Esophagus muscularis mucosa (tissue), 4 donors: ENCODE measurements at regions not wholly inside any gene's neighbourhood (a gene's known extent, or its start where the extent isn't known, plus 50 kb on each side); places are given as distances from the start of the nearest gene placed in this dataset.

Experiments
- DNase-seq: peaks from one replicate; pipeline ENCODE4 v3.0.0-alpha.2; 2017; ENCODE audit errors: extremely low spot score
- H3K27ac ChIP-seq, 4 donors: fragments of 200-600 bp; sonication (generic); replicated peaks in 1 of 4; 1 replicate in 3 of 4; 2 replicates in 1 of 4; pipeline ENCODE4 v1.5.1; 2016 to 2019; ENCODE audit warnings: mild to moderate bottlenecking in 1 of 4
- H3K27me3 ChIP-seq, 4 donors: fragments of 200-600 bp; sonication (generic); one replicate each; pipeline versions ENCODE4 v1.5.1 to v1.6.0; 2016 to 2019
- H3K36me3 ChIP-seq, 4 donors: fragments of 200-600 bp; sonication (generic); one replicate each; pipeline ENCODE4 v1.5.1; 2016 to 2019
- H3K4me1 ChIP-seq, 4 donors: fragments of 200-600 bp; sonication (generic); one replicate each; pipeline ENCODE4 v1.5.1; 2016 to 2019
- H3K4me3 ChIP-seq, 4 donors: fragments of 200-600 bp; sonication (generic); 1 replicate in 2 of 4; 2 replicates in 2 of 4; pipeline ENCODE4 v1.5.1; 2016 to 2019; ENCODE audit warnings: mild to moderate bottlenecking in 4 of 4, moderate library complexity in 1 of 4
- H3K9me3 ChIP-seq, 4 donors: fragments of 200-600 bp; sonication (generic); 1 replicate in 3 of 4; 2 replicates in 1 of 4; pipeline ENCODE4 v1.5.1; 2016 to 2019
- EP300 ChIP-seq: sonication (generic); formaldehyde crosslinking; IDR thresholded peaks from one replicate; pipeline ENCODE4 v1.6.1; 2017; ENCODE audit warnings: antibody characterized with exemption
- POLR2A ChIP-seq: fragments of 450-650 bp; IDR thresholded peaks from one replicate; pipeline ENCODE4 v1.6.1; 2017; ENCODE audit warnings: antibody characterized with exemption, moderate library complexity, mild to moderate bottlenecking, low read depth
- POLR2AphosphoS5 ChIP-seq, 2 donors: sonication (generic); formaldehyde crosslinking; IDR thresholded peaks; one replicate each; pipeline ENCODE4 v1.6.1; 2017; ENCODE audit warnings: antibody characterized with exemption in 2 of 2
- WGBS: methylation state at CpG from one replicate; pipeline ENCODE4 v1.1.5; 2018; 5-methylcytosine and 5-hydroxymethylcytosine counted together
- intact Hi-C: fragments of 100-400 bp; cut with DNase I; formaldehyde crosslinking; loops from one replicate; pipeline ENCODE4 v1.15.1; 2023
- TF ChIP-seq, protein P1 (sequence below), 3 experiments: fragments of 200-600 bp in 2 of 3; fragments of 450-650 bp in 1 of 3; sonication (generic) in 2 of 3; IDR thresholded peaks; one replicate each; pipeline ENCODE4 v1.5.1; 2017 to 2019; ENCODE audit warnings: antibody characterized with exemption in 3 of 3, mild to moderate bottlenecking in 2 of 3, moderate library complexity in 1 of 3

DNA sequence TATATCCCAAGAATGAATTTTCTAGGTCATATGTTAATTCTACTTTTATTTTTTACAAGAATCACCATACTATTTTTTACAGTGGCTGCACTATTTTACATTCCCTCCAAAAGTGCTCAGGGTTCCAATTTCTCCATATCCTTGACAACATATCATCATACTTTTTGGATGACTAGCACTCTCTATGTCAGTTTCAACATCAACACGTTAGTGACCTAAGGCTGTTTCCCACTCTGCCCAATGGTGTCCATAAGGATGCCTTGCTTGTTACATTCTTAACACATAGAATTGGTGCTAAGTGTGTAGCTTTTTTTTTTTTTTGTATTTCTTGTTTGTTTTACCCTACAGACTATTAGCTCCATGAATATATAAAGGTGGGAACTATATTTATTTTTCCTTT lies 175.4 kb downstream of the PCDH10 start:
- 81% methylated on average over 1 of the region's 1 CpG for WGBS
- TF ChIP-seq POLR2AphosphoS5 (IDR thresholded peaks at IDR 0.05) (no peak), EP300 (no peak), POLR2A (no peak)
- TF ChIP-seq, protein P1, sequence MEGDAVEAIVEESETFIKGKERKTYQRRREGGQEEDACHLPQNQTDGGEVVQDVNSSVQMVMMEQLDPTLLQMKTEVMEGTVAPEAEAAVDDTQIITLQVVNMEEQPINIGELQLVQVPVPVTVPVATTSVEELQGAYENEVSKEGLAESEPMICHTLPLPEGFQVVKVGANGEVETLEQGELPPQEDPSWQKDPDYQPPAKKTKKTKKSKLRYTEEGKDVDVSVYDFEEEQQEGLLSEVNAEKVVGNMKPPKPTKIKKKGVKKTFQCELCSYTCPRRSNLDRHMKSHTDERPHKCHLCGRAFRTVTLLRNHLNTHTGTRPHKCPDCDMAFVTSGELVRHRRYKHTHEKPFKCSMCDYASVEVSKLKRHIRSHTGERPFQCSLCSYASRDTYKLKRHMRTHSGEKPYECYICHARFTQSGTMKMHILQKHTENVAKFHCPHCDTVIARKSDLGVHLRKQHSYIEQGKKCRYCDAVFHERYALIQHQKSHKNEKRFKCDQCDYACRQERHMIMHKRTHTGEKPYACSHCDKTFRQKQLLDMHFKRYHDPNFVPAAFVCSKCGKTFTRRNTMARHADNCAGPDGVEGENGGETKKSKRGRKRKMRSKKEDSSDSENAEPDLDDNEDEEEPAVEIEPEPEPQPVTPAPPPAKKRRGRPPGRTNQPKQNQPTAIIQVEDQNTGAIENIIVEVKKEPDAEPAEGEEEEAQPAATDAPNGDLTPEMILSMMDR (IDR thresholded peaks at IDR 0.05), result no peak

DNA sequence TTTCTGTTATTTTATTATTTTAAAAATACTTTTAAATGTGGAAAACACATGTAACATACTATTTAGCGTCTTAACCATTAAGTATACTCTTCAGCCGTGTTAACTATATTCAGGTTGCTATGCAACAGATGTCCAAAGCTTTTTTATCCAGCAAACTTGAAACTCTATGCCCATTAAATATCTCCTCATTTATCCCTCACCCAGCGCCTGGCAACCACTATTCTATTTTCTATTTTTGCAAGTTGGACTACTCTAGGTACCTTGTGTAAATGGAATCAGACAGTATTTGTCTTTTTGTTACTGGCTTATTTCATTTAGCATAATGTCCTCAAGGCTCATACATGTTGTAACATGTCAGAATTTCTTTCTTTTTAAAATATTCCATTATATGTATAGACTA lies 174.6 kb downstream of the PCDH10 start:
- H3K36me3 ChIP-seq, result no peaks in the 10 kb centered on the region
- TF ChIP-seq, protein P1 (IDR thresholded peaks at IDR 0.05), result no peak
- TF ChIP-seq POLR2AphosphoS5 (IDR thresholded peaks at IDR 0.05) (no peak), POLR2A (no peak), EP300 (no peak)

More for the DNA sequence above, 175.4 kb downstream of the PCDH10 start:
- H3K9me3 ChIP-seq, result no peaks in the 10 kb centered on the region
- H3K36me3 ChIP-seq, result no peaks in the 10 kb centered on the region
- H3K27ac ChIP-seq, result no peak overlapping the region
- H3K4me1 ChIP-seq, result no peaks in the 10 kb centered on the region
- no peaks in the 10 kb centered on the region for H3K27me3 ChIP-seq
- intact Hi-C loops, result no loop called here
- DNase-seq, result no peak
- no peak overlapping the region for H3K4me3 ChIP-seq

DNA sequence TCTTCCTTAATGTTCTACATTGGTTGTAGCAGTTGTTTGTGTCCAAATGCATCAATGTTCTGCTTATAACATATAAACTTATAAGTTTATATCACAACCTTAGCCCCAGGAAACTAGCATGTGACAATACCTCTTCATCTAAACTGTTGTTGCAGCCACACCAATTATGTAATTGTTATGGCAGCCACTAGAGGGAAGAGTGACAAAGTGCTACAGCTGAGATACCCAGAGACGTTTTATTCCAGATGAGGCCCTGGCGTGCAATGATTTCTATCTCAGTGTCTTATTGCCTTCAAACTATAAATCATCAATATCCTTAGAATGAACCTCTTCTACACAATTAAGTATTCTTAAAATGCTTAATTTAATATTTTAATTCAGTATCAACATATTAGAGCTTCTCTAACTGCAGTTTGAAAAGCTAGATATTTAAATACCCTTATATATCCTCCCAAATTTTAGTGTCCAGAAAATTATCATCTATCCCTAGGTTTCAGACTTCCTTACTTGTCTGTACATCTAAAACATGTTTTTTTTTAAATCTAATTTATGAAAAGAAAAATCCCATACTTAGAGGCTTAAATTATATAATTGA lies 171.6 kb downstream of the PCDH10 start:
- H3K36me3 ChIP-seq, result no peaks in the 10 kb centered on the region
- DNase-seq, result no peak
- H3K4me1 ChIP-seq, result no peaks in the 10 kb centered on the region
- H3K27ac ChIP-seq, result no peak overlapping the region
- intact Hi-C loops, result no loop called here
- no peaks in the 10 kb centered on the region for H3K9me3 ChIP-seq
- H3K4me3 ChIP-seq, result no peak overlapping the region
- TF ChIP-seq, protein P1 (IDR thresholded peaks at IDR 0.05), result peak in 2 of 3 experiments; percentile 26 to 45
- TF ChIP-seq EP300, result no peak
- no peaks in the 10 kb centered on the region for H3K27me3 ChIP-seq
- WGBS, result 4% methylated on average over 2 of the region's 2 CpGs

More for the DNA sequence above, 174.6 kb downstream of the PCDH10 start:
- Histone ChIP-seq H3K4me1 (no peaks in the 10 kb centered on the region), H3K27ac (no peak overlapping the region), H3K27me3 (no peaks in the 10 kb centered on the region), H3K4me3 (no peak overlapping the region), H3K9me3 (no peaks in the 10 kb centered on the region)
- WGBS, result 82% methylated on average over 3 of the region's 3 CpGs
- no peak for DNase-seq
- intact Hi-C loops, result no loop called here

DNA sequence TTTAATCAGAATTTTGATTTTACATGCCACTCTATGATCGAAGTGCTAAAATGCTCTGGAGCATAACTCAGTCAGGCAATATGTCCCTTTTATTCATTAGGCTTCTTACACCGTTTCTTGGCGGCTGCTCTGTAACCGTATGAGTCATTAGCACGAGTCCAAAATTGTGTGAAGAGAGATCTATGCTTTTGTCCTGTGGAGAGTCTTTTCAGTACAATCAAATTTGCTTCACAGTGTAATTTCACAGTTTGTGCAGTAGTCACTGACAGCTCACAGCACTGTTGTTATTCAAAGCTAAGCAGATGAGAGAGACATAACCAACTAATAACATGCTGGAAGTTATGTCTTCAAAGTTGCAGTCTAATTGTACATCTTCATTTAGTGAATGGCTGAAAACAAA lies 167.8 kb downstream of the PCDH10 start:
- H3K4me3 ChIP-seq, result no peak overlapping the region
- no peak for DNase-seq
- H3K4me1 ChIP-seq, result no peaks in the 10 kb centered on the region
- H3K27me3 ChIP-seq, result no peaks in the 10 kb centered on the region
- H3K9me3 ChIP-seq, result no peaks in the 10 kb centered on the region
- TF ChIP-seq POLR2AphosphoS5 (IDR thresholded peaks at IDR 0.05), result no peak
- TF ChIP-seq, protein P1 (IDR thresholded peaks at IDR 0.05), result no peak
- no peak overlapping the region for H3K27ac ChIP-seq
- no peaks in the 10 kb centered on the region for H3K36me3 ChIP-seq
- intact Hi-C loops, result no loop called here
- WGBS, result 43% methylated on average over 5 of the region's 5 CpGs

DNA sequence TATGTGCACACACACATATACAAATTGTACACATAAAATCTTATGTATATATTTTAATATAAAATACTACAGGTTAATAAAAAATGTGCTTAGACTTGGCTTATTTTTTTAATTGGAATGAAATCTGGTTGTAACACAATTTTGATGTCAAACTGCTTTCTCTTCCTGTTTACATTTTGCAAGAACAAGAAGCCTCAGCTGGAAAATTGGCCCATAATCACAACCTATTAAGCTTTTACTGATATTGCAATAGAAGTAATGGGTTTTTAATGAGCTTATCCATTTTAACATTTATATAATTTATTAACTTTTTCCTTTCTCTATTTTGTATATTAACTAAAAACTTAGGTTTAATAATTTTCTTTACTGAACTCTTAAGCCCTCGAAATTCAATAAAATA lies 165.9 kb downstream of the PCDH10 start:
- no peaks in the 10 kb centered on the region for H3K27me3 ChIP-seq
- H3K36me3 ChIP-seq, result no peaks in the 10 kb centered on the region
- intact Hi-C loops, result no loop called here
- H3K4me3 ChIP-seq, result no peak overlapping the region
- no peak for DNase-seq
- TF ChIP-seq POLR2A (no peak), EP300 (no peak), POLR2AphosphoS5 (IDR thresholded peaks at IDR 0.05) (no peak)
- TF ChIP-seq, protein P1 (IDR thresholded peaks at IDR 0.05), result no peak
- H3K27ac ChIP-seq, result no peak overlapping the region
- H3K9me3 ChIP-seq, result no peaks in the 10 kb centered on the region
- H3K4me1 ChIP-seq, result no peaks in the 10 kb centered on the region
- WGBS, result 88% methylated on average over 1 of the region's 1 CpG
